Panc1 (cell line): ENCODE measurements at regions not wholly inside any gene's neighbourhood (a gene's known extent, or its start where the extent isn't known, plus 50 kb on each side); places are given as distances from the start of the nearest gene placed in this dataset.

ENCODE experiments used
- TCF7L2 ChIP-seq: IDR thresholded peaks from 2 replicates; pipeline ENCODE4 v1.6.1; 2011; ENCODE audit warnings: mild to moderate bottlenecking, low read depth, low read length, inconsistent platforms
- TF ChIP-seq, protein P1 (sequence below), 2 experiments: IDR thresholded peaks; 2 replicates each; pipeline ENCODE4 v1.6.1; 2011 to 2012; ENCODE audit warnings: low read depth in 2 of 2, control low read depth in 1 of 2, low read length in 1 of 2, mild to moderate bottlenecking in 1 of 2, moderate library complexity in 1 of 2; ENCODE audit not compliant: insufficient read depth in 1 of 2

DNA sequence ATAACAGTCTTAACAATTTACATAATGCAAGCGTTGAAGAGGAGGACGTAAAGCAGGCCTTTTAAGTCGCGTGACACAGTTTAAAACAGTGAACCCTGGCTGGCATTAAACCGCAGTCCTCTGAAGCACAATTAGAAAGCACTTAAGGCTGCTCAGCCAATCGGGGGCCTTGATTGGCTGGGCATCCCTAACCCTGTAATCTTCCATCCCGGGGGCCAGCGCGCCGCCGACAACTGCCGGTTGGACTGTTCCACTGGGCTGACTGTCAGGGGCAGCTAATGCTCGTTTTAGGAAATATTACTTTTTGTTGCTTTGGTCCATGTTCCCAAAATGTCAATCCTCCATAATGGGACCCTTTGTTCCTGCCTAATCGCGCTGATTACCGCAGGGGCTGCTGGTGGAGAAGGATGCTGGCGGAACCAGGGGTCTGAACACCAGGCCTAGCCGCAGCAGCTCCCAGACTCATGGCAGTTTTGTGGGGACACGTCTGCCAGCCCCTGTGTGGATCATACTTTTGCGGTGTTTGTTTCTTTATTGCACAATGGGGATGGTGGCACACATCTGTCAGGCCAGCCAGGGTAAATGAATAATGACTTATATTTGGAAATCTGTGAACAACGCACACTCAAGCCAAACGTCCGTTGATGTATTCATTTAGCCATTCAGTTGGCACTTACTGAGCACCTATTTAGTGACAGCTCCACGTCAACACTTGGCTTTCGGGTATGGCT lies 127.1 kb upstream of the SPACA7 start:
- no peak for TF ChIP-seq TCF7L2
- TF ChIP-seq, protein P1, sequence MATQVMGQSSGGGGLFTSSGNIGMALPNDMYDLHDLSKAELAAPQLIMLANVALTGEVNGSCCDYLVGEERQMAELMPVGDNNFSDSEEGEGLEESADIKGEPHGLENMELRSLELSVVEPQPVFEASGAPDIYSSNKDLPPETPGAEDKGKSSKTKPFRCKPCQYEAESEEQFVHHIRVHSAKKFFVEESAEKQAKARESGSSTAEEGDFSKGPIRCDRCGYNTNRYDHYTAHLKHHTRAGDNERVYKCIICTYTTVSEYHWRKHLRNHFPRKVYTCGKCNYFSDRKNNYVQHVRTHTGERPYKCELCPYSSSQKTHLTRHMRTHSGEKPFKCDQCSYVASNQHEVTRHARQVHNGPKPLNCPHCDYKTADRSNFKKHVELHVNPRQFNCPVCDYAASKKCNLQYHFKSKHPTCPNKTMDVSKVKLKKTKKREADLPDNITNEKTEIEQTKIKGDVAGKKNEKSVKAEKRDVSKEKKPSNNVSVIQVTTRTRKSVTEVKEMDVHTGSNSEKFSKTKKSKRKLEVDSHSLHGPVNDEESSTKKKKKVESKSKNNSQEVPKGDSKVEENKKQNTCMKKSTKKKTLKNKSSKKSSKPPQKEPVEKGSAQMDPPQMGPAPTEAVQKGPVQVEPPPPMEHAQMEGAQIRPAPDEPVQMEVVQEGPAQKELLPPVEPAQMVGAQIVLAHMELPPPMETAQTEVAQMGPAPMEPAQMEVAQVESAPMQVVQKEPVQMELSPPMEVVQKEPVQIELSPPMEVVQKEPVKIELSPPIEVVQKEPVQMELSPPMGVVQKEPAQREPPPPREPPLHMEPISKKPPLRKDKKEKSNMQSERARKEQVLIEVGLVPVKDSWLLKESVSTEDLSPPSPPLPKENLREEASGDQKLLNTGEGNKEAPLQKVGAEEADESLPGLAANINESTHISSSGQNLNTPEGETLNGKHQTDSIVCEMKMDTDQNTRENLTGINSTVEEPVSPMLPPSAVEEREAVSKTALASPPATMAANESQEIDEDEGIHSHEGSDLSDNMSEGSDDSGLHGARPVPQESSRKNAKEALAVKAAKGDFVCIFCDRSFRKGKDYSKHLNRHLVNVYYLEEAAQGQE (IDR thresholded peaks at IDR 0.05; ENCODE audit: insufficient read depth in 1 of 2, low read depth in 2 of 2, low read length in 1 of 2) = no peak
